MM.1S (cell line): ENCODE measurements at regions not wholly inside any gene's neighbourhood (a gene's known extent, or its start where the extent isn't known, plus 50 kb on each side); places are given as distances from the start of the nearest gene placed in this dataset.

Experiments used
- DNase-seq: peaks from one replicate; pipeline ENCODE4 v3.0.0-alpha.2; 2015
- H2AFZ ChIP-seq: fragments of 300-600 bp; sonication (generic); 2 replicates; pipeline ENCODE4 v1.6.0; 2016; ENCODE audit warnings: antibody characterized with exemption, low read length
- H3F3A ChIP-seq: fragments of 300-600 bp; sonication (generic); 2 replicates; pipeline ENCODE4 v1.6.1; 2016; ENCODE audit warnings: mild to moderate bottlenecking, antibody characterized with exemption, low read length, moderate library complexity, mixed read lengths; ENCODE audit not compliant: insufficient read depth
- H3K27ac ChIP-seq: fragments of 300-600 bp; sonication (generic); 2 replicates; pipeline ENCODE4 v1.5.1; 2016; ENCODE audit warnings: mild to moderate bottlenecking, low read length
- H3K27me3 ChIP-seq: fragments of 300-600 bp; sonication (generic); replicated peaks from 2 replicates; pipeline ENCODE4 v1.6.0; 2016; ENCODE audit warnings: low read length; ENCODE audit not compliant: insufficient read depth
- H3K36me3 ChIP-seq: fragments of 300-600 bp; sonication (generic); replicated peaks from 2 replicates; pipeline ENCODE4 v1.6.1; 2016; ENCODE audit warnings: mild to moderate bottlenecking, low read length, mixed read lengths; ENCODE audit not compliant: insufficient read depth
- H3K4me1 ChIP-seq: fragments of 300-600 bp; sonication (generic); 2 replicates; pipeline ENCODE4 v1.6.1; 2016; ENCODE audit warnings: low read length, mixed read lengths
- H3K4me2 ChIP-seq: fragments of 300-600 bp; sonication (generic); 2 replicates; pipeline ENCODE4 v1.6.0; 2016; ENCODE audit warnings: low read depth, low read length
- H3K4me3 ChIP-seq: fragments of 300-600 bp; sonication (generic); 2 replicates; pipeline ENCODE4 v1.5.1; 2016; ENCODE audit warnings: low read length, mixed read lengths
- H3K79me2 ChIP-seq: fragments of 300-600 bp; sonication (generic); 2 replicates; pipeline ENCODE4 v1.6.1; 2016; ENCODE audit warnings: mixed run types, low read length, mixed read lengths
- H3K9ac ChIP-seq: fragments of 300-600 bp; sonication (generic); 2 replicates; pipeline ENCODE4 v1.6.1; 2016; ENCODE audit warnings: low read length, mixed read lengths
- H3K9me2 ChIP-seq: fragments of 300-600 bp; sonication (generic); replicated peaks from 2 replicates; pipeline ENCODE4 v1.6.1; 2016; ENCODE audit warnings: mild to moderate bottlenecking, low read length, mixed read lengths; ENCODE audit not compliant: insufficient read depth
- H3K9me3 ChIP-seq: fragments of 300-600 bp; sonication (generic); replicated peaks from 2 replicates; pipeline ENCODE4 v1.6.1; 2016; ENCODE audit warnings: mild to moderate bottlenecking, low read length, mixed read lengths; ENCODE audit not compliant: insufficient read depth
- H4K20me1 ChIP-seq: fragments of 300-600 bp; sonication (generic); 2 replicates; pipeline ENCODE4 v1.6.1; 2016; ENCODE audit warnings: mild to moderate bottlenecking, low read length, moderate library complexity, mixed read lengths; ENCODE audit not compliant: insufficient read depth
- CTCF ChIP-seq: fragments of 300-600 bp; sonication (generic); IDR thresholded peaks from 2 replicates; pipeline ENCODE4 v1.5.1; 2016; ENCODE audit warnings: antibody characterized with exemption, low read length, mixed read lengths
- EZH2 ChIP-seq: fragments of 300-600 bp; sonication (generic); optimal IDR thresholded peaks from 2 replicates; pipeline ENCODE3; 2017; ENCODE audit warnings: low read depth, mild to moderate bottlenecking, antibody characterized with exemption, low read length, mixed read lengths
- EZH2phosphoT487 ChIP-seq: fragments of 300-600 bp; sonication (generic); IDR thresholded peaks from 2 replicates; pipeline ENCODE4 v1.6.1; 2018; ENCODE audit warnings: antibody characterized with exemption, low read length

- Histone ChIP-seq H3K27me3 (no peaks in the 10 kb centered on the region), H3K4me3 (no peak overlapping the region), H3K79me2 (no peaks in the 10 kb centered on the region), H3K9me2 (no peaks in the 10 kb centered on the region), H3K4me2 (no peak overlapping the region), H3F3A (no peaks in the 10 kb centered on the region), H3K9me3 (no peaks in the 10 kb centered on the region), H4K20me1 (no peaks in the 10 kb centered on the region), H3K36me3 (no peaks in the 10 kb centered on the region), H2AFZ (no peak overlapping the region), H3K9ac (no peak overlapping the region), H3K4me1 (peaks cover 22% of the 10 kb centered on the region), H3K27ac (no peak overlapping the region)
- TF ChIP-seq EZH2: no peak
- peak; percentile 32 for DNase-seq
Measured at GRCh38 chr2:154554046-154554445, 144.4 kb upstream of the KCNJ3 start.

- Histone ChIP-seq H3K36me3 (no peaks in the 10 kb centered on the region), H2AFZ (no peak overlapping the region), H3K9me2 (no peaks in the 10 kb centered on the region), H3K9ac (no peak overlapping the region), H3K9me3 (no peaks in the 10 kb centered on the region), H3F3A (no peaks in the 10 kb centered on the region), H3K79me2 (no peaks in the 10 kb centered on the region), H4K20me1 (no peaks in the 10 kb centered on the region), H3K27me3 (no peaks in the 10 kb centered on the region), H3K4me3 (no peak overlapping the region), H3K27ac (no peak overlapping the region), H3K4me1 (peaks cover 22% of the 10 kb centered on the region), H3K4me2 (0 out of 2 replicates have a peak overlapping the region, but pooled peaks have one; percentile 2)
- no peak for TF ChIP-seq EZH2phosphoT487
- no peak for TF ChIP-seq CTCF
- TF ChIP-seq EZH2: no peak
- DNase-seq: no peak
Measured at GRCh38 chr2:154555710-154556109, 142.8 kb upstream of the KCNJ3 start.

- Histone ChIP-seq H3K4me2 (0 out of 2 replicates have a peak overlapping the region, but pooled peaks have one; percentile 2), H4K20me1 (no peaks in the 10 kb centered on the region), H3K79me2 (no peaks in the 10 kb centered on the region), H3K4me3 (no peak overlapping the region), H3K9me2 (no peaks in the 10 kb centered on the region), H3K36me3 (no peaks in the 10 kb centered on the region), H2AFZ (no peak overlapping the region), H3K9me3 (no peaks in the 10 kb centered on the region), H3K4me1 (peaks cover 22% of the 10 kb centered on the region), H3K9ac (no peak overlapping the region), H3K27me3 (no peaks in the 10 kb centered on the region), H3F3A (no peaks in the 10 kb centered on the region), H3K27ac (no peak overlapping the region)
- no peak for TF ChIP-seq EZH2
- TF ChIP-seq EZH2phosphoT487: no peak
- TF ChIP-seq CTCF: no peak
- peak; percentile 76 for DNase-seq
Measured at GRCh38 chr2:154556146-154556545, 142.3 kb upstream of the KCNJ3 start.

- H3K36me3 ChIP-seq: no peaks in the 10 kb centered on the region
- H3K27ac ChIP-seq: no peak overlapping the region
- no peak for TF ChIP-seq EZH2phosphoT487
- TF ChIP-seq EZH2: no peak
- TF ChIP-seq CTCF: no peak
- H3K9me2 ChIP-seq: no peaks in the 10 kb centered on the region
- H3K79me2 ChIP-seq: no peaks in the 10 kb centered on the region
- H3F3A ChIP-seq: no peaks in the 10 kb centered on the region
- no peaks in the 10 kb centered on the region for H3K9me3 ChIP-seq
- no peak overlapping the region for H3K9ac ChIP-seq
- no peak overlapping the region for H2AFZ ChIP-seq
- peaks cover 22% of the 10 kb centered on the region for H3K4me1 ChIP-seq
- no peak for DNase-seq
- 0 out of 2 replicates have a peak overlapping the region, but pooled peaks have one; percentile 2 for H3K4me2 ChIP-seq
- no peaks in the 10 kb centered on the region for H4K20me1 ChIP-seq
- no peak overlapping the region for H3K4me3 ChIP-seq
- H3K27me3 ChIP-seq: no peaks in the 10 kb centered on the region
Measured at GRCh38 chr2:154556607-154557006, 141.9 kb upstream of the KCNJ3 start.
